ENCODE measurements at regions not wholly inside any gene's neighbourhood (a gene's known extent, or its start where the extent isn't known, plus 50 kb on each side); places are given as distances from the start of the nearest gene placed in this dataset.

DNA sequence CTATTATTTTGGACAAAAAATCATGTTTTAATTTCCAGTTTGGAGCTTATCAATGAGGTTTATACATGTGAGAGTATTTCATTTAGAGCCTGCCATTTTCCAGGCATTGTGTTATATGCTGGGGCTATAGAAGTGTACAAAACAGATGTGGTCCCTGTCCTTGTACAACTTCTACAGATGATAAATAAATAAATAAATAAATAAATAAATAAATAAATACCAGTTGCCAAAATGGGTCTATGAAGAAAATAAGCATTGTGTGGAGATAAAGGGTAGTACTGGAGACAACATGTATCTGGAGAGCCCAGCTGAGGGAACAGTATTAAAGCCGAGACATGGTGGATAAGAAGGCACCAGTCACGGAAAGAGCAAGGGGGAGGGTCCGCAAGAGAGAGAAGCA lies 210.0 kb downstream of the SS18 start:
- Mint-ChIP-seq H3K27ac (no peak overlapping the region), H3K4me3 (no peak overlapping the region), H3K27me3 (ENCODE audit: low read depth in 2 of 2) (peaks cover 11 to 42% of the 10 kb centered on the region in 2 donors), H3K9me3 (no peaks in the 10 kb centered on the region), H3K4me1 (no peaks in the 10 kb centered on the region), H3K36me3 (no peaks in the 10 kb centered on the region)
- H3K36me3 ChIP-seq (ENCODE audit: control insufficient read depth, insufficient read depth, low read length): no peaks in the 10 kb centered on the region
- H3K27ac ChIP-seq (ENCODE audit: low read length): no peak overlapping the region
- H3K4me1 ChIP-seq (ENCODE audit: control insufficient read depth, insufficient read depth, low read length): no peaks in the 10 kb centered on the region
- no peak overlapping the region for H3K4me3 ChIP-seq (ENCODE audit: low read length)
- no peak for ATAC-seq
- DNase-seq: no peak
- intact Hi-C loops (cut with micrococcal nuclease): no loop called here
- H3K27me3 ChIP-seq (ENCODE audit: control insufficient read depth, insufficient read depth, low read length): peaks cover 3% of the 10 kb centered on the region
- TF ChIP-seq, protein P1, sequence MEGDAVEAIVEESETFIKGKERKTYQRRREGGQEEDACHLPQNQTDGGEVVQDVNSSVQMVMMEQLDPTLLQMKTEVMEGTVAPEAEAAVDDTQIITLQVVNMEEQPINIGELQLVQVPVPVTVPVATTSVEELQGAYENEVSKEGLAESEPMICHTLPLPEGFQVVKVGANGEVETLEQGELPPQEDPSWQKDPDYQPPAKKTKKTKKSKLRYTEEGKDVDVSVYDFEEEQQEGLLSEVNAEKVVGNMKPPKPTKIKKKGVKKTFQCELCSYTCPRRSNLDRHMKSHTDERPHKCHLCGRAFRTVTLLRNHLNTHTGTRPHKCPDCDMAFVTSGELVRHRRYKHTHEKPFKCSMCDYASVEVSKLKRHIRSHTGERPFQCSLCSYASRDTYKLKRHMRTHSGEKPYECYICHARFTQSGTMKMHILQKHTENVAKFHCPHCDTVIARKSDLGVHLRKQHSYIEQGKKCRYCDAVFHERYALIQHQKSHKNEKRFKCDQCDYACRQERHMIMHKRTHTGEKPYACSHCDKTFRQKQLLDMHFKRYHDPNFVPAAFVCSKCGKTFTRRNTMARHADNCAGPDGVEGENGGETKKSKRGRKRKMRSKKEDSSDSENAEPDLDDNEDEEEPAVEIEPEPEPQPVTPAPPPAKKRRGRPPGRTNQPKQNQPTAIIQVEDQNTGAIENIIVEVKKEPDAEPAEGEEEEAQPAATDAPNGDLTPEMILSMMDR (IDR thresholded peaks at IDR 0.05): no peak
- H3K9me3 ChIP-seq (ENCODE audit: control insufficient read depth, insufficient read depth, low read length): peaks cover under 1% of the 10 kb centered on the region
- WGBS (ENCODE audit: insufficient coverage): 89% methylated on average over 3 of the region's 3 CpGs

DNA sequence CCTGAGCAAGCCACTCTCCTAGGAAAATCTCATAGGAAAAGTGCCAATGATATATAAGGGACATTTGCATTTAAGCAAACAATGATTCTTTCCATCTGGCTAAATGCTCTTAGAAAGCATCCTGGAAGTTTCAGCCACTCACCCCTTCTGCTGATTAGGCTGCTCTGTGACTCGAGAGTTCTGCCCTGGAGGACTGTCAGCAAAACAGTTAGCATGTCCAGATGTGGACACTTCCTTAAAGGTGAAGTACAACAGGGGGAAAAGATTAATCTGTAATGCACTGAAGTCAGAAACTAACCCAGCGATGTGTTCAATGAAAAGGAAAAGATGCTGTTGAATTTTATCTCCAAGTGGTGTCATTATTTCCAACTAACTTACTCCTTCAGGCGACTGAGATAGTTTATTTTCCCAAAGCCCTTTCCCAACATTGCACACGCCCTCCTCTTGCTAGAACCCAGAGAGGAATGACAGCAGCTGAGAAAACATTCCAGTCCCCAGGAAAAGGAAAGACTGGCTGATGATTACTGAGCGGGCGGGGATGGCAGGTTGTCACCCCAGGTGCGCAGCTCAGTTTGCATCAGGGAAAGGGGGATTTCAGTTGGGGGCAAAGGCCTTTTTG lies 214.0 kb downstream of the SS18 start:
- TF ChIP-seq, protein P1 (IDR thresholded peaks at IDR 0.05): no peak
- Histone ChIP-seq H3K27me3 (ENCODE audit: control insufficient read depth, insufficient read depth, low read length) (peaks cover 3% of the 10 kb centered on the region), H3K4me3 (ENCODE audit: low read length) (no peak overlapping the region), H3K9me3 (ENCODE audit: control insufficient read depth, insufficient read depth, low read length) (no peaks in the 10 kb centered on the region), H3K27ac (ENCODE audit: low read length) (no peak overlapping the region), H3K4me1 (ENCODE audit: control insufficient read depth, insufficient read depth, low read length) (no peaks in the 10 kb centered on the region), H3K36me3 (ENCODE audit: control insufficient read depth, insufficient read depth, low read length) (no peaks in the 10 kb centered on the region)
- no peaks in the 10 kb centered on the region for H3K36me3 Mint-ChIP-seq
- DNase-seq (no peak), ATAC-seq (no peak)
- H3K27me3 Mint-ChIP-seq (ENCODE audit: low read depth in 2 of 2): peaks cover 11 to 51% of the 10 kb centered on the region in 2 donors
- 79% methylated on average over 7 of the region's 7 CpGs for WGBS (ENCODE audit: insufficient coverage)
- no peaks in the 10 kb centered on the region for H3K4me1 Mint-ChIP-seq
- intact Hi-C loops (cut with micrococcal nuclease): no loop called here
- no peak overlapping the region for H3K27ac Mint-ChIP-seq
- H3K4me3 Mint-ChIP-seq: no peak overlapping the region
- H3K9me3 Mint-ChIP-seq: no peaks in the 10 kb centered on the region

DNA sequence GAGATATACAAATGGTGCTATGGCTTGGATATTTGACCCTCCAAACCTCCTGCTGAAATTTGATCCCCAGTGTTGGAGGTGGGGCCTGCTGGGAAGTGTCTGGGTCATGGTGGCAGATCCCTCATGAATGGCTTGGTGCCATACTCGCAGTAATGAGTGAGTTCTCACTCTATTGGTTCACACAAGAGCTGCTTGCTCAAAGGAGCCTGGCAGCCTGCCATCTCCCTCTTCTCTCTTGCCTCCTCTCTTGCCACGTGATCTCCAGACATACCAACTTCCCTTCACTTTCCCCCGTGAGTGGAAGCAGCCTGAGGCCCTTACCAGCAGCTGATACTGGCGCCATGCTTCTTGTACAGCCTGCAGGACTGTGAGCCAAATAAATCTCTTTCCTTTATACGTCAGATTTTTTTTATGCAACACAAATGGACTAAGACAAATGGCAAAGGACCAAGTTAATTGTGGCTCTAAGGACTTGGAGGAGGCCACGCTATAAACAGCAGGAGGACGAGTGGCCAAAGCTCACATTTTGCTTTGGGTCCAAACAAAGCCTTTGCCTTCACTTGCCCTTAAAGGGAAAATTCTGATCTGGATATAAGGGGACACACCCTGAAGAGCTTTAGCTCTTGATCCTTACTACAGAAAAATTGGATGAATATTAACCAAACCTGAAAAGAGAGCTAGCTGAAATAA lies 214.7 kb downstream of the SS18 start:
- intact Hi-C loops (cut with micrococcal nuclease): no loop called here
- ATAC-seq: no peak
- Mint-ChIP-seq H3K4me3 (no peak overlapping the region), H3K4me1 (no peaks in the 10 kb centered on the region), H3K36me3 (no peaks in the 10 kb centered on the region), H3K27me3 (ENCODE audit: low read depth in 2 of 2) (peaks cover 7 to 54% of the 10 kb centered on the region in 2 donors), H3K27ac (no peak overlapping the region), H3K9me3 (no peaks in the 10 kb centered on the region)
- TF ChIP-seq, protein P1 (IDR thresholded peaks at IDR 0.05): no peak
- H3K4me3 ChIP-seq (ENCODE audit: low read length): no peak overlapping the region
- no peaks in the 10 kb centered on the region for H3K9me3 ChIP-seq (ENCODE audit: control insufficient read depth, insufficient read depth, low read length)
- H3K36me3 ChIP-seq (ENCODE audit: control insufficient read depth, insufficient read depth, low read length): no peaks in the 10 kb centered on the region
- peaks cover 3% of the 10 kb centered on the region for H3K27me3 ChIP-seq (ENCODE audit: control insufficient read depth, insufficient read depth, low read length)
- no peak overlapping the region for H3K27ac ChIP-seq (ENCODE audit: low read length)
- no peak for DNase-seq
- 75% methylated on average over 7 of the region's 7 CpGs for WGBS (ENCODE audit: insufficient coverage)
- no peaks in the 10 kb centered on the region for H3K4me1 ChIP-seq (ENCODE audit: control insufficient read depth, insufficient read depth, low read length)

All from natural killer cell (primary cell).